WTC11 (cell line): ENCODE measurements at regions not wholly inside any gene's neighbourhood (a gene's known extent, or its start where the extent isn't known, plus 50 kb on each side); places are given as distances from the start of the nearest gene placed in this dataset.

Source experiments
- ZNF138 ChIP-seq: sonication (generic); formaldehyde crosslinking; conservative IDR thresholded peaks from 2 replicates; pipeline ENCODE4 v1.8.1; 2022; ENCODE audit warnings: mild to moderate bottlenecking, moderate library complexity, missing genetic modification reagents
- ZNF219 ChIP-seq: sonication (generic); formaldehyde crosslinking; IDR thresholded peaks from 2 replicates; pipeline ENCODE4 v1.8.0; 2023; ENCODE audit warnings: missing genetic modification reagents, mild to moderate bottlenecking, borderline replicate concordance
- TF ChIP-seq, protein P1 (sequence below): fragments of 200-600 bp; IDR thresholded peaks from 2 replicates; pipeline ENCODE4 v1.8.0; 2022; ENCODE audit warnings: antibody characterized with exemption

DNA sequence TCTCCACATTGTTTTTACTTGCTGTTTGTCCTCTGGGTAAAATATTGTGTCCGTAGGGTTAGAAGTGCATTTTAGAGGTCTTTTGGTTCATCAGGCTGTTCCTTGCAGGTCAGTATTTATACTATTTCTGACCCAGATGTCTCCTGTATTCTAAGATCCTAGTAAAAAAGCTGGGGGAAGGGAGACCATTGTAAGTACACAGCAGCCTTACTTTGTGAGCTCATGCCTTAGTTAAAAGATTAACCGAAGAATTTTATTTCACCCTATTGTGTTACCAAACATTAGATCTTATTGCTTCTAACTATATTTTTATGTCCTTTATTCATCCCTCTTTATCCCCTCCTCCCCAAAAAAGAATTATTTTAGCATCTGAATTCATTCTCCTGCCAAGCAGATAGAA is 444.1 kb upstream of the RBFOX1 start:
- TF ChIP-seq ZNF138 (CRISPR knock-in tag) (no peak), ZNF219 (no peak)
- TF ChIP-seq, protein P1, sequence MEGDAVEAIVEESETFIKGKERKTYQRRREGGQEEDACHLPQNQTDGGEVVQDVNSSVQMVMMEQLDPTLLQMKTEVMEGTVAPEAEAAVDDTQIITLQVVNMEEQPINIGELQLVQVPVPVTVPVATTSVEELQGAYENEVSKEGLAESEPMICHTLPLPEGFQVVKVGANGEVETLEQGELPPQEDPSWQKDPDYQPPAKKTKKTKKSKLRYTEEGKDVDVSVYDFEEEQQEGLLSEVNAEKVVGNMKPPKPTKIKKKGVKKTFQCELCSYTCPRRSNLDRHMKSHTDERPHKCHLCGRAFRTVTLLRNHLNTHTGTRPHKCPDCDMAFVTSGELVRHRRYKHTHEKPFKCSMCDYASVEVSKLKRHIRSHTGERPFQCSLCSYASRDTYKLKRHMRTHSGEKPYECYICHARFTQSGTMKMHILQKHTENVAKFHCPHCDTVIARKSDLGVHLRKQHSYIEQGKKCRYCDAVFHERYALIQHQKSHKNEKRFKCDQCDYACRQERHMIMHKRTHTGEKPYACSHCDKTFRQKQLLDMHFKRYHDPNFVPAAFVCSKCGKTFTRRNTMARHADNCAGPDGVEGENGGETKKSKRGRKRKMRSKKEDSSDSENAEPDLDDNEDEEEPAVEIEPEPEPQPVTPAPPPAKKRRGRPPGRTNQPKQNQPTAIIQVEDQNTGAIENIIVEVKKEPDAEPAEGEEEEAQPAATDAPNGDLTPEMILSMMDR: no peak
